Body of pancreas (tissue), 4 donors: ENCODE measurements at regions not wholly inside any gene's neighbourhood (a gene's known extent, or its start where the extent isn't known, plus 50 kb on each side); places are given as distances from the start of the nearest gene placed in this dataset.

Experiments
- CTCF ChIP-seq, 7 experiments: fragments of 450-650 bp in 4 of 7; fragments of 200-600 bp in 3 of 7; sonication (generic) in 3 of 7; IDR thresholded peaks; one replicate each; pipeline ENCODE4 v1.5.1; 2016 to 2019; ENCODE audit warnings: antibody characterized with exemption in 7 of 7
- POLR2A ChIP-seq, 3 donors: fragments of 450-650 bp; IDR thresholded peaks; one replicate each; pipeline ENCODE4 v1.6.1; 2016; ENCODE audit warnings: antibody characterized with exemption in 3 of 3, mild to moderate bottlenecking in 2 of 3

- TF ChIP-seq CTCF (IDR thresholded peaks at IDR 0.05): no peak
- no peak for TF ChIP-seq POLR2A (IDR thresholded peaks at IDR 0.05)
Observed at GRCh38 chr15:39058351-39059131, 493.9 kb upstream of the RASGRP1 start.
